SK-N-MC (cell line): ENCODE measurements at regions not wholly inside any gene's neighbourhood (a gene's known extent, or its start where the extent isn't known, plus 50 kb on each side); places are given as distances from the start of the nearest gene placed in this dataset.

Experiments
- EZH2 ChIP-seq: fragments of 200-600 bp; sonication (generic); IDR thresholded peaks from one replicate; pipeline ENCODE4 v1.6.1; 2017; ENCODE audit warnings: antibody characterized with exemption
- FOXP2 ChIP-seq: optimal IDR thresholded peaks from 2 replicates; pipeline ENCODE3; 2011; ENCODE audit warnings: mild to moderate bottlenecking, moderate library complexity; ENCODE audit not compliant: insufficient read depth; ENCODE audit errors: extremely low read length, control extremely low read depth
- POLR2AphosphoS5 ChIP-seq: IDR thresholded peaks from 2 replicates; pipeline ENCODE4 v1.6.1; 2012; ENCODE audit warnings: mild to moderate bottlenecking, low read depth, low read length, borderline replicate concordance

GRCh38 chr6:135606392-135606791 lies 108.9 kb upstream of the AHI1 start:
- TF ChIP-seq POLR2AphosphoS5 (no peak), EZH2 (no peak), FOXP2 (no peak)
